ENCODE measurements at regions not wholly inside any gene's neighbourhood (a gene's known extent, or its start where the extent isn't known, plus 50 kb on each side); places are given as distances from the start of the nearest gene placed in this dataset.

- intact Hi-C loops (cut with DNase I; ENCODE audit: low total_unique reads) = no loop called here
- Histone ChIP-seq H3K4me1 (no peaks in the 10 kb centered on the region), H3K36me3 (no peaks in the 10 kb centered on the region), H3K4me3 (no peak overlapping the region), H3K27ac (no peak overlapping the region), H3K9me3 (no peaks in the 10 kb centered on the region), H3K27me3 (no peaks in the 10 kb centered on the region)
- TF ChIP-seq CTCF (IDR thresholded peaks at IDR 0.05) = no peak
- no peak for TF ChIP-seq POLR2A (IDR thresholded peaks at IDR 0.05)
- no peak for DNase-seq
Observed at GRCh38 chr3:73164622-73165021, 103.2 kb downstream of the EBLN2 start.

GRCh38 chr3:73175698-73176097 lies 114.2 kb downstream of the EBLN2 start:
- Histone ChIP-seq H3K27me3 (no peaks in the 10 kb centered on the region), H3K4me1 (no peaks in the 10 kb centered on the region), H3K36me3 (no peaks in the 10 kb centered on the region), H3K27ac (no peak overlapping the region), H3K4me3 (no peak overlapping the region), H3K9me3 (no peaks in the 10 kb centered on the region)
- no peak for TF ChIP-seq CTCF (IDR thresholded peaks at IDR 0.05)
- no peak for TF ChIP-seq POLR2A (IDR thresholded peaks at IDR 0.05)
- no peak for DNase-seq
- intact Hi-C loops (cut with DNase I; ENCODE audit: low total_unique reads) = no loop called here

GRCh38 chr3:73176941-73177340 lies 115.5 kb downstream of the EBLN2 start:
- Histone ChIP-seq H3K4me1 (no peaks in the 10 kb centered on the region), H3K4me3 (no peak overlapping the region), H3K27ac (no peak overlapping the region), H3K27me3 (no peaks in the 10 kb centered on the region), H3K36me3 (no peaks in the 10 kb centered on the region), H3K9me3 (no peaks in the 10 kb centered on the region)
- intact Hi-C loops (cut with DNase I; ENCODE audit: low total_unique reads) = no loop called here
- TF ChIP-seq POLR2A (IDR thresholded peaks at IDR 0.05) (no peak), CTCF (IDR thresholded peaks at IDR 0.05) (no peak)
- DNase-seq = no peak

- no peaks in the 10 kb centered on the region for H3K9me3 ChIP-seq
- DNase-seq = no peak
- H3K27me3 ChIP-seq = no peaks in the 10 kb centered on the region
- no peaks in the 10 kb centered on the region for H3K36me3 ChIP-seq
- intact Hi-C loops (cut with DNase I; ENCODE audit: low total_unique reads) = no loop called here
- H3K4me1 ChIP-seq = no peaks in the 10 kb centered on the region
- no peak overlapping the region for H3K4me3 ChIP-seq
- TF ChIP-seq POLR2A (IDR thresholded peaks at IDR 0.05) (no peak), CTCF (IDR thresholded peaks at IDR 0.05) (no peak)
- H3K27ac ChIP-seq = no peak overlapping the region
Observed at GRCh38 chr3:73177827-73178226, 116.4 kb downstream of the EBLN2 start.

- intact Hi-C loops (cut with DNase I; ENCODE audit: low total_unique reads) = no loop called here
- TF ChIP-seq CTCF (IDR thresholded peaks at IDR 0.05) (no peak), POLR2A (IDR thresholded peaks at IDR 0.05) (no peak)
- H3K4me1 ChIP-seq = no peaks in the 10 kb centered on the region
- H3K27me3 ChIP-seq = no peaks in the 10 kb centered on the region
- H3K36me3 ChIP-seq = no peaks in the 10 kb centered on the region
- DNase-seq = no peak
- H3K4me3 ChIP-seq = no peak overlapping the region
- no peak overlapping the region for H3K27ac ChIP-seq
- H3K9me3 ChIP-seq = no peaks in the 10 kb centered on the region
Observed at GRCh38 chr3:73179601-73180000, 118.1 kb downstream of the EBLN2 start.

Data from uterus (tissue), 3 donors.